PC-9 (cell line): ENCODE measurements at regions not wholly inside any gene's neighbourhood (a gene's known extent, or its start where the extent isn't known, plus 50 kb on each side); places are given as distances from the start of the nearest gene placed in this dataset.
"Not testable (repeated sequence)": the region's sequence is repeated elsewhere in the genome, so short reads cannot be mapped to it uniquely, and the experiment has no call there.

Source experiments
- BruUV-seq: library from RNA; stranded (reverse); fragments of 400-500 nt; replicated peaks from 2 replicates; lab custom pipeline; 2021; lab: Mats Ljungman, UMichigan
- CTCF ChIA-PET: fragments of 300-600 bp; sonication (Branson Sonifier 250); formaldehyde crosslinking; loops from one replicate; lab custom pipeline; 2022; ENCODE audit warnings: antibody characterized with exemption; lab: Charles Lee
- POLR2A ChIA-PET: fragments of 300-600 bp; sonication (Branson Sonifier 250); formaldehyde crosslinking; loops from one replicate; lab custom pipeline; 2022; ENCODE audit warnings: antibody characterized with exemption; ENCODE audit not compliant: unreplicated experiment; lab: Charles Lee
- DNase-seq, 2 experiments: peaks; one replicate each; pipeline versions ENCODE4 v3.0.0 to v3.0.0-alpha.2; 2015 to 2022; ENCODE audit warnings: mixed read lengths in 1 of 2
- H2AFZ ChIP-seq: fragments of 200-600 bp; sonication (generic); 2 replicates; pipeline ENCODE4 v1.8.1; 2017; ENCODE audit warnings: antibody characterized with exemption
- H3F3A ChIP-seq: fragments of 200-600 bp; sonication (generic); 2 replicates; pipeline ENCODE4 v1.8.1; 2017; ENCODE audit warnings: antibody characterized with exemption, mild to moderate bottlenecking, low read depth; ENCODE audit not compliant: insufficient read depth
- H3K27ac ChIP-seq: fragments of 200-600 bp; sonication (generic); 2 replicates; pipeline ENCODE4 v1.6.1; 2016; ENCODE audit warnings: mixed run types
- H3K27me3 ChIP-seq: fragments of 200-600 bp; sonication (generic); 2 replicates; pipeline ENCODE4 v1.6.1; 2016; ENCODE audit warnings: low read depth, mixed run types; ENCODE audit not compliant: insufficient read depth
- H3K36me3 ChIP-seq: fragments of 200-600 bp; sonication (generic); 2 replicates; pipeline ENCODE4 v1.6.1; 2016; ENCODE audit warnings: low read depth, mixed run types
- H3K4me1 ChIP-seq: fragments of 200-600 bp; sonication (generic); replicated peaks from 2 replicates; pipeline ENCODE4 v1.6.1; 2016; ENCODE audit warnings: mixed run types; ENCODE audit not compliant: insufficient read depth
- H3K4me2 ChIP-seq: fragments of 200-600 bp; sonication (generic); 2 replicates; pipeline ENCODE4 v1.6.1; 2017; ENCODE audit warnings: mixed run types
- H3K4me3 ChIP-seq: fragments of 200-600 bp; sonication (generic); 2 replicates; pipeline ENCODE4 v1.6.1; 2016; ENCODE audit warnings: mixed run types
- H3K79me2 ChIP-seq: fragments of 200-600 bp; sonication (generic); 2 replicates; pipeline ENCODE4 v1.6.1; 2017; ENCODE audit warnings: low read depth, mixed run types
- H3K9me2 ChIP-seq: fragments of 200-600 bp; sonication (generic); 2 replicates; pipeline ENCODE4 v1.8.1; 2017; ENCODE audit warnings: mild to moderate bottlenecking; ENCODE audit not compliant: insufficient read depth
- H3K9me3 ChIP-seq: fragments of 200-600 bp; sonication (generic); 2 replicates; pipeline ENCODE4 v1.8.1; 2016; ENCODE audit warnings: low read depth; ENCODE audit not compliant: insufficient read depth
- H4K20me1 ChIP-seq: fragments of 200-600 bp; sonication (generic); 2 replicates; pipeline ENCODE4 v1.8.1; 2017; ENCODE audit not compliant: insufficient read depth
- EZH2 ChIP-seq: fragments of 200-600 bp; sonication (generic); IDR thresholded peaks from 2 replicates; pipeline ENCODE4 v1.8.0; 2017; ENCODE audit warnings: antibody characterized with exemption, low read depth
- intact Hi-C: fragments of 100-400 bp; cut with micrococcal nuclease; formaldehyde crosslinking; loops from one replicate; pipeline ENCODE4 v1.10.0; 2022; ENCODE audit not compliant: unreplicated experiment
- TF ChIP-seq, protein P1 (sequence below): fragments of 200-600 bp; sonication (generic); conservative IDR thresholded peaks from 2 replicates; pipeline ENCODE4 v1.6.1; 2017; ENCODE audit warnings: mixed run types, antibody characterized with exemption, mild to moderate bottlenecking, moderate library complexity

- no peaks in the 10 kb centered on the region for H3K9me2 ChIP-seq
- H3F3A ChIP-seq, result no peaks in the 10 kb centered on the region
- H3K79me2 ChIP-seq, result no peaks in the 10 kb centered on the region
- no peaks in the 10 kb centered on the region for H3K4me1 ChIP-seq
- no peak for DNase-seq
- H3K4me2 ChIP-seq, result no peak overlapping the region
- H4K20me1 ChIP-seq, result no peaks in the 10 kb centered on the region
- POLR2A ChIA-PET, result no interaction called here
- H3K27me3 ChIP-seq, result no peaks in the 10 kb centered on the region
- no peak overlapping the region for H3K4me3 ChIP-seq
- H3K36me3 ChIP-seq, result no peaks in the 10 kb centered on the region
- H3K27ac ChIP-seq, result no peak overlapping the region
- H3K9me3 ChIP-seq, result no peaks in the 10 kb centered on the region
- H2AFZ ChIP-seq, result no peak overlapping the region
- intact Hi-C loops, result no loop called here
- CTCF ChIA-PET, result no interaction called here
- no TSS peak for BruUV-seq
- TF ChIP-seq, protein P1, sequence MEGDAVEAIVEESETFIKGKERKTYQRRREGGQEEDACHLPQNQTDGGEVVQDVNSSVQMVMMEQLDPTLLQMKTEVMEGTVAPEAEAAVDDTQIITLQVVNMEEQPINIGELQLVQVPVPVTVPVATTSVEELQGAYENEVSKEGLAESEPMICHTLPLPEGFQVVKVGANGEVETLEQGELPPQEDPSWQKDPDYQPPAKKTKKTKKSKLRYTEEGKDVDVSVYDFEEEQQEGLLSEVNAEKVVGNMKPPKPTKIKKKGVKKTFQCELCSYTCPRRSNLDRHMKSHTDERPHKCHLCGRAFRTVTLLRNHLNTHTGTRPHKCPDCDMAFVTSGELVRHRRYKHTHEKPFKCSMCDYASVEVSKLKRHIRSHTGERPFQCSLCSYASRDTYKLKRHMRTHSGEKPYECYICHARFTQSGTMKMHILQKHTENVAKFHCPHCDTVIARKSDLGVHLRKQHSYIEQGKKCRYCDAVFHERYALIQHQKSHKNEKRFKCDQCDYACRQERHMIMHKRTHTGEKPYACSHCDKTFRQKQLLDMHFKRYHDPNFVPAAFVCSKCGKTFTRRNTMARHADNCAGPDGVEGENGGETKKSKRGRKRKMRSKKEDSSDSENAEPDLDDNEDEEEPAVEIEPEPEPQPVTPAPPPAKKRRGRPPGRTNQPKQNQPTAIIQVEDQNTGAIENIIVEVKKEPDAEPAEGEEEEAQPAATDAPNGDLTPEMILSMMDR, result no peak
- TF ChIP-seq EZH2, result no peak
These were observed 79.9 kb upstream of the AADAT start for GRCh38 chr4:170169699-170170098.

DNA sequence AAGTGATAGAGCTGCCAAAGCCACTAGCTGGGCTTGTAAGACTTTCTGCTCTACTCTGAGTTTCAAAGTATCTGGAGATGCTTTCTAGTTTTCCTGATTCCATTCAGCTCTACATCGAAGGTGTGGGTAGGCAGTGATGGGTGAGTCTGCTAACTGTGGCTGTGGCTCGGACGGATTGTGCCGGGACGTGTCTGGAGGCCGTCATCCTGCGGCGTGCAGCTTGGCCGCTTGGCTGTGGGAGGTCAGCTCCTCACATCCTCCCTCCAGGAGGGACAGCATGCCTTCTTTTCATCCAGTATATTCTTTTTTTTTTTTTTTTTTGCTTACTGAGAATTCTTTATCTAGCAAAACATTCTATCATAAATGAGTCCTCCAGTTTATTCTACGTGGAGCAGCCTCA lies 77.9 kb upstream of the AADAT start:
- Histone ChIP-seq H3K4me3 (no peak overlapping the region), H3K36me3 (no peaks in the 10 kb centered on the region), H3K27me3 (no peaks in the 10 kb centered on the region), H3K4me2 (no peak overlapping the region), H3K9me2 (no peaks in the 10 kb centered on the region), H3K4me1 (no peaks in the 10 kb centered on the region), H4K20me1 (no peaks in the 10 kb centered on the region), H2AFZ (no peak overlapping the region), H3K9me3 (no peaks in the 10 kb centered on the region), H3K27ac (no peak overlapping the region), H3K79me2 (no peaks in the 10 kb centered on the region), H3F3A (no peaks in the 10 kb centered on the region)
- no peak for DNase-seq
- ChIA-PET CTCF (no interaction called here), POLR2A (interaction anchor here (0.7 kb wide), 1 partner anchor 14 kb away, joined by 3 read pairs; no protein-coding TSS in a partner anchor)
- intact Hi-C loops, result no loop called here
- no TSS peak for BruUV-seq
- TF ChIP-seq, protein P1, result no peak
- no peak for TF ChIP-seq EZH2

- H3K27ac ChIP-seq, H4K20me1 ChIP-seq, H3K4me2 ChIP-seq, H3K9me3 ChIP-seq, H3K9me2 ChIP-seq, H3F3A ChIP-seq, intact Hi-C loops, CTCF ChIA-PET, BruUV-seq, DNase-seq, H3K4me1 ChIP-seq, H3K79me2 ChIP-seq, POLR2A ChIA-PET, H2AFZ ChIP-seq, H3K36me3 ChIP-seq, H3K27me3 ChIP-seq, H3K4me3 ChIP-seq: not testable (repeated sequence)
These were observed 76.4 kb upstream of the AADAT start for GRCh38 chr4:170166193-170166592.

- intact Hi-C loops, result no loop called here
- H3F3A ChIP-seq, result no peaks in the 10 kb centered on the region
- no peaks in the 10 kb centered on the region for H3K9me2 ChIP-seq
- TF ChIP-seq, protein P1, result no peak
- no peak for TF ChIP-seq EZH2
- H3K27ac ChIP-seq, result no peak overlapping the region
- no peaks in the 10 kb centered on the region for H3K79me2 ChIP-seq
- H3K36me3 ChIP-seq, result no peaks in the 10 kb centered on the region
- no TSS peak for BruUV-seq
- H3K4me1 ChIP-seq, result no peaks in the 10 kb centered on the region
- no peak overlapping the region for H3K4me2 ChIP-seq
- H3K27me3 ChIP-seq, result no peaks in the 10 kb centered on the region
- no peak overlapping the region for H2AFZ ChIP-seq
- no peaks in the 10 kb centered on the region for H3K9me3 ChIP-seq
- ChIA-PET POLR2A (no interaction called here), CTCF (no interaction called here)
- DNase-seq, result no peak
- no peaks in the 10 kb centered on the region for H4K20me1 ChIP-seq
- H3K4me3 ChIP-seq, result no peak overlapping the region
These were observed 72.7 kb upstream of the AADAT start for GRCh38 chr4:170162416-170162815.
